KBM-7 (cell line): ENCODE measurements at regions not wholly inside any gene's neighbourhood (a gene's known extent, or its start where the extent isn't known, plus 50 kb on each side); places are given as distances from the start of the nearest gene placed in this dataset.
"Not testable (repeated sequence)": the region's sequence is repeated elsewhere in the genome, so short reads cannot be mapped to it uniquely, and the experiment has no call there.

Source experiments
- DNase-seq: peaks from one replicate; pipeline ENCODE4 v3.0.0-alpha.2; 2015
- in situ Hi-C: fragments of 300-500 bp; cut with MboI; formaldehyde crosslinking; loops from 2 replicates; pipeline ENCODE4 v1.14.3; 2020; ENCODE audit warnings: low sequenced_read_pairs, low pct_unique_long_range_greater_than_20kb, mixed read lengths

DNA sequence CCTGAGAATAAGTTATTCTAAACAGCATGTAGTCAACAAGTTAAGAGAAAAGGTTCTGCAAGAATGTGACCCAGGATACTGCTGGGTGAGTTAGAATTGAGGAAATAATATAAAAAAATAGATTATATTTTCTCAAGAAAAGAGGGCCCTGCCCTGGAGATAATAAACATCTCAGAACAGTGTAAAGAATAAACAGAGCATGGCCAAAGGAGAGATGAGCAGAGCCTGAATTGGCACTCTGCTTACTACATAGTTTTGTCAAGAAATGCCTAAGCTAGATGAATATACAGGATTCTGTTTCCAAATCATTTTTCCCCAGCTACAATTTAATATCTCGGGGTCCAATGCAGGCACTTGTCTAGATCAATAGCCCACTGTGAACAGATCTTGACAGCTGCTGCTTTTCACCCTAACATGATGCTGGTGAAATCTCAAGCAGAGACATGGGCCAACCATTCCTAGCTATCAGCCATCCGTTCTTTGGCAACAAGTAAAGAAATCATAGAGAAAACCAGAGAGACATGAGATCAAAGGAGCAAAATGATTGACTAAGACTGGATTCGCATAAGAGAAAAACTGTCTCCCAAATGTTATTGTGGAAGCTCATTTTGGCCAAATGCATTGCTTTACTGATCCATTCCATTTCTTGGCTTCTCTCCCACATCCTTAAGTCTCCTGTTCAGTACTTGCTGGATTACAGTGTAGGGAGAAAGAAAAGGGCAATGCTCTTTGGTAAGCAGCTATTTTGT is 173.2 kb downstream of the PRELID2 start:
- in situ Hi-C loops, result no loop called here

GRCh38 chr5:145660897-145661640 is 174.1 kb downstream of the PRELID2 start:
- no peak for DNase-seq
- in situ Hi-C loops, result no loop called here

More for the DNA sequence above, 173.2 kb downstream of the PRELID2 start:
- no peak for DNase-seq

GRCh38 chr5:145658435-145658834 is 176.7 kb downstream of the PRELID2 start:
- DNase-seq, result no peak
- in situ Hi-C loops, result no loop called here

- in situ Hi-C loops, DNase-seq: not testable (repeated sequence)
Measured at GRCh38 chr5:145652700-145653099, 182.4 kb downstream of the PRELID2 start.

DNA sequence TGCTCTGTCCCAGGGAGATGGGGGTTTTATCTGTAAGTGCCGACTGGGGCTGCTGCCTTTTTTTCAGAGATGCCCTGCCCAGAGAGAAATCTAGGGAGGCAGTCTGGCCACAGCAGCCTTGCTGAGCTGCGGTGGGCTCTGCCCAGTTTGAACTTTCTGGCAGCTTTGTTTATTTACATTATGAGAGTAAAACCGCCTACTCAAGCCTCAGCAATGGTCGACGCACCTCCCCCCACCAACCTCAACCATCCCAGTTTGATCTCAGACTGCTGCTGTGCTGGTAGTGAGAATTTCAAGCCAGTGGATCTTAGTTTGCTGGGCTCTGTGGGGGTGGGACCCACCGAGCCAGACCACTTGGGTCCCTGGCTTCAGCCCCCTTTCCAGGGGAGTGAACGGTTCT is 188.0 kb downstream of the PRELID2 start:
- in situ Hi-C loops, DNase-seq: not testable (repeated sequence)

DNA sequence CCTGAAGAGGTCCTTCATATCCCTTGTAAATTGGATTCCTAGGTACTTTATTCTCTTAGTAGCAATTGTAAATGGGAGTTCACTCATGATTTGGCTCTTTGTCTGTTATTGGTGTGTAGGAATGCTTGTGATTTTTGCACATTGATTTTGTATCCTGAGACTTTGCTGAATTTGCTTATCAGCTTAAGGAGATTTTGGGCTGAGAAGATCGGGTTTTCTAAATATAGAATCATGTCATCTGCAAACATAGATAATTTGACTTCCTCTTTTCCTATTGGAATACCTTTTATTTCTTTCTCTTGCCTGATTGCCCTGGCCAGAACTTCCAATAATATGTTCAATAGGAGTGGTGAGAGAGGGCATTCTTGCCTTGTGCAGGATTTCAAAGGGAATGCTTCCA is 191.9 kb downstream of the PRELID2 start:
- DNase-seq, result peak; percentile 40
- in situ Hi-C loops, result not testable (repeated sequence)

DNA sequence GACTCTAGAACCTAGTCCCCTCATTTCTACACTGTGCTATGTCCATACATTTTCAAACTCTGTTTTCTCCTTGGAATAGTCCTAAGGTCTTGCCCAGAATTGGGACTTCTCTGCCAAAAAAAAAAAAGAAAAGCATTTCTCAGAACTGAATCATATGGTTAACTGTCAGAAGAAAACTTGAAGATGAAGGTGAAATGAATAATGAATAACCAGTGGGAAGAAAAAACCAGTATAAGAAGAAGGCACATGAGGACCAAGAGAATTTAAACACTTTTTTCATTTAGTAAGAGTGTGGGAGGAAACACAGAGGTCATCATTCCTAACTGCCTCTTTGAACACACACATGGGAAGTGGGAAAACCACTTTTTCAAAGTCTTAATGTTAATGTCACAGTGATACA is 197.7 kb downstream of the PRELID2 start:
- no peak for DNase-seq
- in situ Hi-C loops, result no loop called here

GRCh38 chr5:145636371-145636770 is 198.8 kb downstream of the PRELID2 start:
- DNase-seq, result no peak
- in situ Hi-C loops, result no loop called here

GRCh38 chr5:145633474-145633873 is 201.7 kb downstream of the PRELID2 start:
- DNase-seq, result no peak
- in situ Hi-C loops, result no loop called here

- DNase-seq, result no peak
- in situ Hi-C loops, result no loop called here
Measured at GRCh38 chr5:145632701-145633100, 202.4 kb downstream of the PRELID2 start.

DNA sequence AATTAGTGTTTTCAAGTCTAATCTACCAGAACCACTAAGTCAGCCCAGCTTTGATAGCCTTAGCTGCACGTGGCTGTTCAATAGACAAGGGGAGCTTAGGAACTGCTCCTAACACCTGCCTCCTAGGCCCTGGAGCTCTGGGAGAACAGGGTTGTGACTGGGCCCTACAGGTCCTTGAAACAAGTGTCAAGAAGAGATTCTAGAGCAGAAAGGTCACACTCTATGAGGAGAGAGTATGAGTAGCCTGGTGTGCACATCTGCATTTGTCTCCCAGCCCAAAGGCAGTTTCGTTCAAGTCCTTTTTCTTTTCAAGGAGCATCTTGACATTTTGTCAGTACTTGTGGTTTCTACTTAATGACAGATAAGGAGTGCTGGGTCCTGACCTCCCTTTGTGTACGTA is 206.1 kb downstream of the PRELID2 start:
- in situ Hi-C loops, result no loop called here

GRCh38 chr5:145628525-145628924 is 206.6 kb downstream of the PRELID2 start:
- in situ Hi-C loops, result no loop called here
- no peak for DNase-seq

More for the DNA sequence above, 206.1 kb downstream of the PRELID2 start:
- no peak for DNase-seq

- no peak for DNase-seq
- in situ Hi-C loops, result no loop called here
Measured at GRCh38 chr5:145619806-145620310, 215.3 kb downstream of the PRELID2 start.

- in situ Hi-C loops, DNase-seq: not testable (repeated sequence)
Measured at GRCh38 chr5:145616739-145617138, 218.4 kb downstream of the PRELID2 start.

DNA sequence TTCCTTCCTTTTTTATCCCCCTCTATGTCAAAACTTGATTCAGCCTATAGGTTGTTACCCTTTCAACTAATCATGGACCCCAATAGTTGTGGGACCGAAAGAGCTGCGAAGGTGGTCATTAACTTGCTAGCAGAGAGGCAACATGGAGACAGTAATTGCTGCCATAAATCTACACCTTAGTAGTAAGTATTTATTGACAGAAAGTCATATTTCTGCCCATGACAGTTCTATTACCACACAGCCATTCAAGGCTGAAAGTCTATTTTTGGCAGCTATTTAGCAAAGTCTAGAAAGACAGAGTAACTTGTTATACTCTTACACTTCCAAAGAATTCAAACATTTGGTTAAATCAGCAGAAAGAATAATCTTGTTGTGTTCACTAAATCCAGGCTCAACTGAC is 236.2 kb downstream of the PRELID2 start:
- in situ Hi-C loops, result no loop called here

GRCh38 chr5:145598184-145598583 is 237.0 kb downstream of the PRELID2 start:
- in situ Hi-C loops, result no loop called here
- no peak for DNase-seq

More for the DNA sequence above, 236.2 kb downstream of the PRELID2 start:
- no peak for DNase-seq

DNA sequence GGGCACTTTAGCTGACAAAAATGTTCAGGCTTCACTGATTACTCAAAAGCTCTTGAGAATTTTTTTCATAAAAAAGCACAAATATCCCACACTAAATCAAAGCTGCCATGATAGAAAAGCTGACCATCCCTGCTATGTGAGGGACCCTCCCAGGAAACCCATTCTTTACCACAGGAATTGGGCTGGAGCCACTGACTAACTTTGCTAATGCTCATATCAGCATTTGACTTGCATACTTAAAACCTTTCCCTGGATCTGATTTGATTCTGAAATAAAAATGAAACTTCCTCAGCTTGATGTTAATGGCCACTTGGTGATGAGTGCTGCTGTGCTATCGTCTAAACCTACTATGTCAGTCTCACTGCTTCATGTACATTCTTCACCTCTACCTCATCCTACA is 243.6 kb downstream of the PRELID2 start:
- in situ Hi-C loops, result no loop called here
- no peak for DNase-seq

- in situ Hi-C loops, result no loop called here
- no peak for DNase-seq
Measured at GRCh38 chr5:145589063-145589462, 246.1 kb downstream of the PRELID2 start.

DNA sequence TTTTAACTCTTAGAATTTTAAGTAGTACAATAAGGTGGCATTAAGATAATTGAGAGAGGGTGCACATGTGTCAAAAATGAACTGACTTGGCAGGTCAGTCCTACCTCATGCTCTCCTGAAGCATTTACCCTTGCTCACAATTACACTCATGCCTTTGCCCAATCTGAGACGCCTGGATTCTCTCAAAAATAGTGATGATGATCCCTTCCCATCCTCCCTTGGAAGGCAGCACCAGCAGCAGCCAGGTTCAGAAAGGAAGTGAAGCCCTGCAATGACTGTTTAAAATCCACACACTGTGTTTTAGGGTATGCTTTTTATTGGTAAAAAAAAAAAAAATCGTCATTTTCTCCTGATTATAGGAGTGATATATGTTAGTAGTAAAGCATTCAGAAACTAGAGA is 246.6 kb downstream of the PRELID2 start:
- no peak for DNase-seq
- in situ Hi-C loops, result no loop called here

GRCh38 chr5:145588113-145588512 is 247.0 kb downstream of the PRELID2 start:
- in situ Hi-C loops, result no loop called here
- no peak for DNase-seq
